Inflammatory macrophage treated with lipopolysaccharide for 1 hour (primary cell): ENCODE measurements at regions not wholly inside any gene's neighbourhood (a gene's known extent, or its start where the extent isn't known, plus 50 kb on each side); places are given as distances from the start of the nearest gene placed in this dataset.

Experiments
- DNase-seq, 2 donors: peaks; one replicate each; pipeline ENCODE4 v3.0.0-alpha.2; 2020 to 2022

DNA sequence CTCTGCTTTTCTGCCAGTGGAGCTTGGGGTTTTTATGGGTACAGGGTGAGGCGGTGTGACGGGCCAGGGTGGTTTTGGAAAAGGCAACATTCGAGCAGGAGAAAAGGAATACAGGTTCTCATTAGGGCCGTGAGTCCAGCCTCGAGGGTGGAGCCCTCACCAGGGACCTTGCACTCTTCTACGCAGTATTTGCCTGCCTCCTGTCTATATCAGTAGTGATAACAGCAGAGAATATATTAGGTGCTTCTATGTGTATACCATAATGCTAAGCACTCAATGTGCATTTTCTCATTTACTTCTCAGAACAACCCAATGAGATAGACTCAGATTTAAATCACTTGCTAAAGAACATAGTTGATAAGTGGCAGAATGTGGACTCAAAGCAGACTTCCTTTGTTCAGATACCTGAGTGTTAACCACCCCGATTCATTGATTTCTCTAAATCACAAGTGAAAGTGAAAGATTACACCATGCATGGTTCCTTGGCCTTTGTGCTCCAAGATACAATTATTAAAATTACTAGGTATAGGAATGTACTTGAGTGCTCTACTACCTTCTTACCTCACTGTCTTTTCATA lies 403.9 kb downstream of the PCDH7 start:
- no peak for DNase-seq

DNA sequence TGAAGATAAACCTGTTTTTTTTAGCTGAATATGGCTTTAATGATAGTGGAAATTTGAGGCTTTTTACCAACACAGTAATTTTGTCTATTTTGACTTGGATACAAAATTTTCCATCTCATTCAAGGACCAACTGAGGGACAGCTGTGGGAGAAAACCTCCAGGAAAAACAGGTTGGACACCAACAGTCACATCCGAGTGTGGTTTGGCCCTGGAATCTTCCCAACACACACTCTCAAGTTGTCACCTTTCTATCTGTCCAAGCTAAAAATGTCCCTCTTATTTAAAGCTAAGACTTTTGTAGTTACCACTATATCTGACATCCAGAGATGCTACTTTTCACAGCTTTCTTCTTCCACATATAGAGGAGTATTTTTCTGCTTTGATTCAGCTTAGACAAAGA lies 404.9 kb downstream of the PCDH7 start:
- no peak for DNase-seq

DNA sequence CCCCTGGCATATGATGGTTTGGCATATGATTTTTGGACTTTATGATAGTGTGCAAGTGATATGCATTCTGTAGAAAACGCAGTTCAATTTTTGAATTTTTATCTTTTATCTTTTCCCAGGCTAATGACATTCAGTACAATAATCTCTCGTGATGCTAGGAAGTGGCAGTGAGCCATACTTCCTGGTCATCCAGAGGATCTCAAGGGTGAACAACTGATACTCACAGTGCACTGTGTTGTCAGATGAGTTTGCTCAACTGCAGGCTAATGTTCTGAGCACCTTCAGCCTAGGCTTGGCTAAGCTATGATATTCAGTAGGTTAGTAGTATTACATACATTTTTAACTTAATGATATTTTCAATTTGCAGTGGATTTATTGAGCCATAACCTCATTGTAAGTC lies 405.3 kb downstream of the PCDH7 start:
- no peak for DNase-seq

DNA sequence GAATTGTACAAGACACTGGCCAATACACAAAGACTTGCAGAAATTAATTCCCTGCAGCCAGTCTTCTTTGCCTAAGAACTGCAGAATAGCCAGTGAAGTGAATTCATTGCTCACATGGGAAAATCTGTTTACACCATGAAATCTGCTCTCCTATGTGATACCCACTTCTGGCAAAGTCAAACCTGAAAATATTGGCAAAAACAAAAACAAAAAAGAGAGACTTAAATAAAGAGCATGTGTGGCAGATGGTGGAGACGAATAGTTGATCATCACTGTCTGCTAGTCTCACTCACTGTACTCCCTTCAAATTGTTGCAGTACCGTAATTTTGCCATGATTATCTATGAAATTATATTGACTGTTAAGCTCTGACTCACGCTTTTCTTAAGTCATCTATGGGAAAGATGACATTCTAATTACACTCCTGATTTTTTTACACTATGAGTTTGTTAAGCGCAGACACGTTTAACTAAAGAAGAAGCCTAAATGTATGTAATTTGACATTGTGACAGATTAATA lies 406.8 kb downstream of the PCDH7 start:
- no peak for DNase-seq

DNA sequence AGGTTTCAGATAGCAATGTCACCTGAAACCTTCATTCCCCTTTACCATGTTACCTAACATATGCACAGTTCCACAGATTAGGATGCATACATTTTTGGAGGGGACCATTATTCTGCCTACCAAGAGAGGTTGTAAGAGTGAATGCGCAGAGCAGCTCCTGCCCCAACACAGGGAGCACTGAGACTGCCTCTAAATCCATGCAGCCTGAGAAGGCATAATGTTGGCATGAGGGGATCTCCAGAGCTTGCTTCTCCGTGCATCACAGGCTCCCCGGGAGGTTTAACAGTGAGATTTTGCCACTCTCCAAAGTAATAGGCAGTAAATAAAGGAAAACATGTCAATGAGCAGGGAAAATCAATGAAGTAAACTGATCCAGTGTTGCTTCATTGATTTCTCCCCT lies 410.8 kb downstream of the PCDH7 start:
- no peak for DNase-seq

DNA sequence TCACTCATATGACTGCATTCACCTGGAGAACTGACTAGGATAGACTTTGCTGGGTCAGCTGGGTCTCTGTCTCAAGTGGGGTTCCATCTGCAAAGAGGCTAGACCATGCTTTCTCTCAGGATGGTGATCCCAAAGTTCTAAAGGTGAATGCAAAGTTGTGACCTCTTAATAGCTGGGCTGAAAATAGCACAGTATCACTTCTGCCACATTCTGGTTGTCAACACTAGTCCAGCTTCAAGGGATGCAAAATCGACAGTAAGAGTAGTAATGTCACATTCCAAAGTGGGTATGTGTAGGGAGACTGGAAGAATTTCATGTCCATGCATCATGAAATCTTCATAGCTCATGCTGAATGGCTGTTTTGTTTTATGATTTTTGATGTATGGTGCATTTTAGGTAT lies 414.6 kb downstream of the PCDH7 start:
- DNase-seq: no peak

DNA sequence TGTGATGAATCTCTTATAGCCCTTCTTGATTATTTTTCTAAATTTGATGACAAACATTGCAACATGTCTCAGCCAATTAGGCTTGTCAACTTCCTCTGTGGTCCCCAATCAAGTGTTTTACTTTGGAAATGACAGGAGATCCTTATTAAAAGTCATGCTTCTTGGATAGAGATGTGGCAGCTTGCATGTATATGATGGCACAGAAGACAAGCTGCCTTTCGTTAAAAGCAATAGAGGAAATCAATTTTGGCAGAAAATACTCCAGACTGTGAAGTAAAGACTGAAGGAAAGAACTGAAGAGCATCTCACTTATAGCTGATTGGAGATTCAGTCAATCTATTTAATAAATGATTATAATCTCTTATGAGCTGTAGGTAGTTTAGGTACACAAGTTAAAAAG lies 419.6 kb downstream of the PCDH7 start:
- no peak for DNase-seq

DNA sequence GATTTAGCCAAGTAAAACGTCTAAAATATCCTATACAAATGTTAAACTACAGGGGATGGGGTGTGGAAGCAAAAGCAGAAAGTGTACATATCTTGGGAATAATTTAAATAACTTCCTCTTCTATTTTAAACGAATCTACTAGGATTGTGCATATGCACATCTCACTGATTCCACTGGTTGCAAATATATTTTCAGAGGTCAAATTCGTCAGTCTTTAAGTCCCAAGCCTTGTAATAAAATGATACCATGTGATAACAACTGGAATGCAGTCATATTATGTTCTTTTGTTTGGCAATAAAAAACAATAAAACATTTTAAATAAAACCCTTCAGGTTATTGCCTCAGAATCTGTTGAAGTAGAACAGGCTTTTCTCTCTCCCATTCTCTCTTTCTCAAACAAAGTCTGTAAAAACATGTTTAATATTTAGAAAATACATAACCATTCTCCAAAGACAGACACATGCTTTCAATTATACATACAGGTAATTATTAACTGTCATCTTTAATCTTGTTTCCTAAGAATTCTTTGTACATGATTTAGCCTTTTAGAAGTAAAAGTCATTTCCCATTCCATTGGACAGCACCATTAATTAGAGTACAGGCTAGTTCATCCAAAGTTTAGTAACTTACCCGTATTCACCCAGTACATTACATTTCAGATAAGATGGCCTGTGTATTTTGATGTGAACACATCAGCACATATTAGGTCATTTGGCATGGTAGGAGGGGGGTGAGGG lies 421.1 kb downstream of the PCDH7 start:
- DNase-seq: no peak

DNA sequence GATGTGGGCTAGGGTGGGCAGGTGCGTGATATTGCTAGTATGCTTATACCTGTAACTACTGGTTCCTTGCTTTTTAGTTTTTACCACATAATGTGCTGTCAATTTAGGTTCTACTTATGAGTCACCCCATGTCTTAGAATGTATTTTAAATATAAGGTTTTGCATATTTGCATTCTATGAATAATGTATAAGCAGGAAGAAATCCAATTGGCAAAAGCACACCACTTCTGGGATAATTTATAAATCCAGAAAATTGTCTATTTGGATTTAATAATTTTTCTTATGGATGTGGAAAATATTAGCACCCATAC lies 421.6 kb downstream of the PCDH7 start:
- DNase-seq: no peak

DNA sequence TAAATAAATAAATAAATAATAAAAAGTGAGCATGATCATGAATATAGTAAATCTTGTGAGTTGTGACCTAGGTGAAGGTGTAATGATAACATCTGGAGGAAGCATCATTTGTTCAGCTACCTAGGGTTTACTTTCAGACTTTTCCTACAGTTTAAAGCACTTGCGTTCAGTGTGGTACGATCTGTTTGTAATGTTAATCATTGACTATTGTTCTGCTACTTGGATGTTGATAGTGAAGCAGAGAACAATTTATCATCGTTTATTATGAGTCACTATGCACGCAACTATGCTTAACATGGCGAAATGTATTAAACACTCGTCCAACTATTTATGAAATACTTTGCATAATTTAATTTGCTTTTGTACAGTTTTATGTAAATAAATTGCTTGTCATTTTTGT lies 426.2 kb downstream of the PCDH7 start:
- DNase-seq: no peak

DNA sequence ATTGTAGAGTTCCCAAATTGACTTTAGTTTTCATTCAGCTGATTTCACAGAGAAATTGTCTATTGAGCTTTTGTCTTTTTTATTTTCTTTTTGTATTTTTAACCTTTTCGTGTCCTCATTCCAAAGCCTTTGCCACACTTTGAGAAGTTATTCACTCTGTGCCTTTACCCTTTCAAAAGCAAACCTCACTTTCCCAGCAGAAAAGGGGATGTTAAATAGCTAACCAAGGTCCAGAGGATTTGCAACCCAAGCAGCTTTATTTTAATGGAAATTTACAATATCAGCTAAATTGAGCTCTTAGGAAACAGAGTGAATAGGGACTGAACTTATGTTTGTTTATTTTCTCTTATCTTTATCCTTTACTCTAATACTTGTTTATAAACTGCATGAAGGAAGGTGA lies 428.8 kb downstream of the PCDH7 start:
- no peak for DNase-seq

DNA sequence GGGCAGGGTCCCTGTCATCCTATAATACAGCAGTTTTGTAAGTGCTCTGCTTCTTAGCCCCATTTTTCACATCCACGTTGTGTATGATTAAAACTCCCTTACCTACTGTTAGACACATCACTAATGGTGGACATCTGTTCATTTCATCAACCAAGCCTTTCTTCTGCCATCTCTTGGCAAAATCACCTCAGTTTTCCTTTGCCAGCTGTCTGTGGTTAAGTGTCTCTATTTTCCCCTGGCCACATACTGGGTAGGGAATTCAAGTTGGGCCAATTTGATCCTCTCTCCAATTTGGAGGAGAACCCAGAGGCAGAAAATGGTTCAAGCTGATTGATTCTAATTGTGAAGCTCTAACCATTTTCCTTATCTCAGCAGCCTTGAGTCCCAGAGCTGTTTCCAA lies 436.1 kb downstream of the PCDH7 start:
- DNase-seq: no peak

DNA sequence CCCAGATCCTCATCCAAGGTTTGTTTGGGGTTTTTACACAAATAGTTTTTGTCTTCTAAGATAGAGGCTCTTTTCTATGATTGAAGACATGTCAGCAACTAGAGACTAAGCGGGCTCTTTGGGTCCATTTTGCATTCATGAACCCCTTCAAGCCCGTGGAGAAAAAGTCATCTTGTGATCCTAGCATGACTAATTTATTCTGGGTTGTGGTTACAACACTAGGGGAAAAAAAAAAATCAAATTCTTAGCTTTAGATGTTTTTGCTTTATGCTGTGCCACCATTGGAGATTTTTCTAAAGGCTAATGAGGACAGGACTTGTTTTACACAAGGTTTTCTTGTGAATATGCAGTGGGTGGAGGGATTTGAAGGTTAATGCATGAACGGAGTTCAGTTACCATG lies 440.0 kb downstream of the PCDH7 start:
- DNase-seq: no peak

DNA sequence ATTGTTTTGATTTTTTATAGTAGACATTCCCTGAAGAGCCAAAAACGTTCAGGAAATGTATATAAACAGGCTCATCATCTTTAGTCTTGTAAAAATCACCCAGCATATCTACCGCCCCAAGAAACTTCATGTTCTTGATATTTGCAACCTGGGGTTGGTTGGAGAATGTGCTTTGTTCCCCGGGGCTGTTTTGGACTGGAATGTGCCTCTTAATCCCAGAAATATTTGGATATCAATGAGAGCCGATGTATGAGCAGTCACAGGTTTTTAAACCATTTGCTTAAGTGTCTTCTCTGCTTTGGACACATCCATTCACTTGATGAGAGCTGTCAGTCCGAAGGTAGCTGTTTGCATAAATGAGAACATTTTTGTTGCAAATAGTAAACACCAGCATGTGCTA lies 449.7 kb downstream of the PCDH7 start:
- no peak for DNase-seq

DNA sequence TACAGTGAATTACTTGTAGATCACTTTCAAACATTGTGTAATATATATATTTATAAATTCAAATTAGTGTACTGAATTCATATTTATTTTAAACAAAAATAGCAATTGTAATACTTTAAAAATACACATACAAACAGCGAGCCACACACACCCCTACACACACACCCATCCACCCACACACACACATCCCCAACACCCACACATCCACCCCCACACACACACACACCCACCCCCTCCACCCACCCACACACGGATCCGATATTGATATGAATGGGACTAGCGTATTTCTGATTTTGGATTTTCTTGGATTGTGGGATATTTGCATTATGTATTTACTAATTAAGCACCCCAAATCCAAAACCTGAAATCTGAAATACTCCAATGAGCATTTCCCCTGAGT lies 451.2 kb downstream of the PCDH7 start:
- DNase-seq: no peak

DNA sequence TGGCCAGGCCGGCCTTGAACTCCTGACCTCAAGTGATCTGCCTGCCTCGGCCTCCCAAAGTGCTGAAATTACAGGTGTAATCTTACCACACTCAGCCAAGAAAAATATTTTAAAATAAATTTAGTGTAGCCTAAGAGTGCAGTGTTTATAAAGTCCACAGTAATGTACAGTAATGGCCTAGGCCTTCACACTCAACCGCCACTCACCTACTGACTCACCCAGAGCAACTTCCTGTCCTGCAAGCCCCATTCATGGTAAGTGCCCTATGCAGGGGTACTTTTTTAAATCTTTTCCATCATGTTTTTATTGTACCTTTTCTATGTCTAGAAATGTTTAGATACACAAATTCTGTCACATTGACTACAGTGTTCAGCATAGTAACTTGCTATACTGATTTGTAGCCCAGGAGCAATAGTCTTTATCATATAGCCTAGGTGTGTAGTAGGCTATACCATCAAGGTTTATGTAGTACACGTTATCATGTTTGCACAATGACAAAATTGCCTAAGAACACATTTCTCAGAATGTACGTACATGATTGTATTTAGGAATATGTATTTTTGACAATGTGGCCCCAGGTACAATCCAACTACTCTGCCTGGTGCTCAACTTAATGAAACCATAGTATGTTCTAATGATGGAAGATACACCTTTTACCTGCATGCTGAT lies 455.2 kb downstream of the PCDH7 start:
- DNase-seq: no peak

DNA sequence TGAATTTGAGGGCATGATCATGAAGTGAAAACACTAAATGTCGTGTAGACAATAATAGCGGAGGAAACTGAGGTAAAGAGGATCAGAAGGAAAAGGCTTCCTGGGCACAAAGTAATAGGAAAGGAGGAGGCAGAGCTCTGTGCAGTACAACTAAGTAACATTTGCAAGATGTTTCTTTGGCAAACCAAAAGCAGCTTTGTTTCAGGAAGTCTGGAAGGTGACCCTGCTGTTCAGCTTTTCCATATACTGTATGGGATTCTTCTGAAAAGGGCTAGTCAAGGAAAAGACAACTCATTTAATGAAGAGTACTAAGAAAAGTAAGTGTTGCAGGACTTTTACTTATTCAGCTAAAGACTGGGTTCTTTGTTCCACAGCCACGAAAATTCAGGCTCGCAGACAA lies 463.1 kb downstream of the PCDH7 start:
- DNase-seq: no peak

DNA sequence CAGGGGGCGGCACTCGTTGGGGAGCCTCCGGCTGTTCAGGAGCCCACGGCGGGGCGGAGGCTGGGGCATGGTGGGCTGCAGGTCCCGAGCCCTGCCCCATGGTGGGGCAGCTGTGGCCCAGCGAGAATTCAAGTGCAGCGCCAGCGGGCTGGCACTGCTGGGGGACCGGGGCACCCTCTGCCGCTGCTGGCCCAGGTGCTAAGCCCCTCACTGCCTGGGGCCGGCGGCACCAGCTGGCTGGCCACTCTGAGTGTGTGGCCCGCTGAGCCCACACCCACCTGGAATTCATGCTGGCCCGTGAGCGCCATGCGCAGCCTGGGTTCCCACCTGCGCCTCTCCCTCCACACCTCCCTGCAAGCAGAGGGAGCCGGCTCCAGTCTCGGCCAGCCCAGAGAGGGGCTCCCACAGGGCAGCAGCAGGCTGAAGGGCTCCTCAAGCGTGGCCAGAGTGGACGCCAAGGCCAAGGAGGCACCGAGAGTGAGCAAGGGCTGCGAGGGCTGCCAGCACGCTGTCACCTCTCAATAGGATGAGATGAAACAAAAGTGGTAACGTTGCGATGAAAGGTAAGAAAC lies 464.9 kb downstream of the PCDH7 start:
- DNase-seq: no peak

DNA sequence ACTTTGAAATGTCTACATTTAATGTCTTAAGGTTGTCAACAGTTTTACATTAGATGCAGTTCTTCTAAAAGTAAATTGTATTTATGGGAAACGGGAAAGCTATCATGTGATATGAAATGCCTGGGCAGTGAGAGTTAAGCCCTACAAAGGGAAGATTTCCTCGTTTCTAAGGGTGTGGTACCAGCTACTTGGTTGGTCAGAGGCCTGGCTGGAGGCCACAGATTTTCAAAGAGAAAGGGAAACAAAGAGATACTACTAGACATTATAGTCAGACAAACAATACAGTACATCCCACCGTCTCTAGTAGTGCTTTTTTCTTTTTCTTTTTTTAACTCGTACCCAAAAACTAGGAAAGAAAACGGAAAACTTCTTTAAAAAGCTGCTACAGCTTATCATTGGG lies 467.8 kb downstream of the PCDH7 start:
- DNase-seq: no peak

DNA sequence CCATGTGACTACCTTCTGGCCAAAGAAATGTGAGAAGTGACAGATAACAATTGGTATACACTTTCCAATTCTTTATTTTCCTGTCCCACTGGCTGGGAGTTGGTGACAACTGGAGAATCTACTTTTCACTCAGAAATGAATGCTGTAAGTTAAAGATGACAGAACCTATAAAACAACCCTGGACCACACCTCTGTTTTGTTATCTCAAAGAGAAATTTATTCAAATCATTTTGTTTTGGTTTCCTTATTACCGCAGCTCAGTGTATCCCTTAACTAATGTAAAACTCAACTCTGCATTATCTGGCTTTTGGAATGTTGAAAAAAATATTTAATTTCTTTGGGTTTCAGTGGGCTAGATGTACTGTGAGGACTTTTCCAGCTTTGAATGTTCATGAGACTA lies 469.8 kb downstream of the PCDH7 start:
- no peak for DNase-seq

DNA sequence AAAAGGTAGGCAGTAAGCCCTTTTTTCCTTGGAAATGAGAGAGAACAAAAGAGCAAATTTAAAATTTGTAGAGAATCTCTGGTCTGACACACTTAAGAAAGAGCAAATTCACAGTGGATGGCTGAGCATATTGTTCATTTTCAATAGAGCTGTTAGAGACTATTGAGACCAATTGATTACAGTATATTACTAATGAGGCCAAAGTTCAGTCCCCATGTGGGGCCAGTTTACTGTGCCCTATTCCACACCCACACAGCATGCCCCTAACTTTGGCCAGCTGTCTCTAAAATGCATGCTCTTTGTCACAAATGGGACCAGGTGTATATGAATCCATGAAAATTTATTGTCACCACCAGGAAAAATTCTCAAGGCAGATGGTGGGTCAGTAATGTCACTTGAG lies 470.5 kb downstream of the PCDH7 start:
- DNase-seq: no peak

DNA sequence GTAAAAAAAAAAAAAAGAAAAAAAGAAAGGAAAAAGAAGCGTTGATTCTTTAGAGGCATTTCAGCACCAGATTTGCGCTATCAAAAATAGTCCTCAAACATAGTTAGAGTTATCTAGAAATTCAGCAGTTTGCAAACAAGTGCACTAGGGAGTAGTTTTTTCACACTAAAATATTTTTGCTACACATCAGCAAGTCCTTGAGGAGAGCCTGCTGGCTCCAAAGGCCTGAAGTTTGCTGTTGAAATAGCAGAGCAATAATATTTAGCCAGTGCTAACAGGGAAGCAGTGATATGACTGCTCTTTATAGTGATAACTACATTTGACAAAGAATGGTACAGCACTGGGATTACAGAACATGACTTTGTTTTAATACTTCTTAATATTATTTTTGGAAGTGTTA lies 472.2 kb downstream of the PCDH7 start:
- no peak for DNase-seq

DNA sequence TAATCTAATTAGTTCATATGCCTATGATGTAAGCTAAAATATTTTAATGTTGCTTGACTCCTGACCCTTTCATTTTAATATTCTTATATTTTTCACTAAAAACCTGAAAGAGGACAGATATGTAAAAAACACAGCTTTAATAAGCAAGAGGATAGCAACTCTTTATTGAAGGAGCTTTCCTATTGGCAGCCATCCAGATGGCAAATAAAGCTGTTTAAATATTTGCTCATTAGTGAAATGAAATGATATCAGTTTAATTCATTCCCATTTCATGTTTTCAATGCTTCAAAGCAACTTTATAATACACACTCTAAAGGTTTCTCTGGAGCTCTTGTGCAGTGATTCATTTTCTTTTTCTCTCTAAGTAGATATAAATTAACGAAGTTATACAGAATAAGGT lies 473.4 kb downstream of the PCDH7 start:
- no peak for DNase-seq

DNA sequence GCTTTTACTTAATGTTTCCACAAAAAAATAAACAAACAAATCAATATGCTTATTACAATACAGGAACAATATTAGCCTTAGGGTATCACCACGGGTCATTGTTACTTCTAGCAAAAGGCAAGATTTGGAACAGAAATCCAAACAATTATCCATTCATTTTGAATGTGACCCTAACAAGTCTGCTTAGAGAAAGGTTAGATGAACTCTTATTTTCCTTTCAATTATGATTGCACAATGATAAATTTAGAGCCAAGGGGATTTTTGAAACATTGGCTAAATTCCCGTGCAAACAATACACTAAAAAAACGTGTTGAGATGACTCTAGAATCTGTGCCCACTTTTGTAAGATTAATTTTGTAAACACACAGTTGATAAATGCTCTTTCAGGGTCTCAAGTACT lies 474.7 kb downstream of the PCDH7 start:
- DNase-seq: no peak
